ACC112 (cell line): ENCODE measurements at regions not wholly inside any gene's neighbourhood (a gene's known extent, or its start where the extent isn't known, plus 50 kb on each side); places are given as distances from the start of the nearest gene placed in this dataset.

ENCODE experiments used
- H2AFZ ChIP-seq: fragments of 200-600 bp; sonication (generic); one replicate; pipeline ENCODE4 v1.6.0; 2017; ENCODE audit warnings: antibody characterized with exemption, low read length; ENCODE audit not compliant: unreplicated experiment
- H3K27ac ChIP-seq: fragments of 200-600 bp; sonication (generic); 2 replicates; pipeline ENCODE4 v1.5.1; 2014; ENCODE audit warnings: low read depth, mild to moderate bottlenecking, antibody characterized with exemption, low read length, moderate library complexity
- H3K27me3 ChIP-seq: fragments of 200-600 bp; sonication (generic); 2 replicates; pipeline ENCODE4 v1.6.1; 2014; ENCODE audit warnings: mild to moderate bottlenecking, antibody characterized with exemption, low read length, moderate library complexity, mixed read lengths; ENCODE audit not compliant: insufficient read depth
- H3K36me3 ChIP-seq: fragments of 200-600 bp; sonication (generic); 2 replicates; pipeline ENCODE4 v1.6.1; 2016; ENCODE audit warnings: mild to moderate bottlenecking, antibody characterized with exemption, low read length, moderate library complexity, mixed read lengths; ENCODE audit not compliant: insufficient read depth
- H3K4me1 ChIP-seq: fragments of 200-600 bp; sonication (generic); one replicate; pipeline ENCODE4 v1.6.1; 2016; ENCODE audit warnings: low read length, mixed read lengths; ENCODE audit not compliant: insufficient read depth, unreplicated experiment, control insufficient read depth
- H3K4me3 ChIP-seq: fragments of 200-600 bp; sonication (generic); 2 replicates; pipeline ENCODE4 v1.5.1; 2014; ENCODE audit warnings: mild to moderate bottlenecking, low read depth, low read length
- H3K79me2 ChIP-seq: fragments of 200-600 bp; sonication (generic); one replicate; pipeline ENCODE4 v1.6.0; 2016; ENCODE audit warnings: low read length; ENCODE audit not compliant: control insufficient read depth, unreplicated experiment, insufficient read depth

GRCh38 chr6:25002326-25003091 is 66.7 kb upstream of the RIPOR2 start:
- H3K36me3 ChIP-seq = no peaks in the 10 kb centered on the region
- no peaks in the 10 kb centered on the region for H3K79me2 ChIP-seq
- H3K4me1 ChIP-seq = peaks cover 29% of the 10 kb centered on the region
- no peak overlapping the region for H3K4me3 ChIP-seq
- no peak overlapping the region for H3K27ac ChIP-seq
- H3K27me3 ChIP-seq = no peaks in the 10 kb centered on the region
- no peak overlapping the region for H2AFZ ChIP-seq

DNA sequence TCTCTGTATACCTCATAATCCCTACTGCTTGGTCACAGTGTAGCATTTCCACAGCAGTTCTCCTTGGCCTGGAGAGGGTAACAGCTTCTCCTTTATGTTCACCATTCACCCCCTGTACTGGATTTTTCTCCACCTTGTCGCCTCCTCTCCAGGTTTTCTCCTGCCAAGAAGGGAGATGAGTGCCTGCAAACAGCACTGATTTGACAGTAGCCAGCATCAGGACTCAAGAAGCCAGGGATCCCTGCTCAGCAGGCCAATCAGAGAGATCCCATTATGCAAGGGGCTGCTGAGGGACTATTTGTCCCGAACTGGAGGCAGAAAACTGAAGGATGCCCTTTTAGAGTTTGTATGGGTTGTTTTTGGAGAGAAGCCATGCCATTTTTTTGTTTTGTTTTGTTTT is 68.6 kb upstream of the RIPOR2 start:
- Histone ChIP-seq H3K4me3 (no peak overlapping the region), H3K27ac (no peak overlapping the region), H3K4me1 (peaks cover 31% of the 10 kb centered on the region), H3K27me3 (no peaks in the 10 kb centered on the region), H3K79me2 (no peaks in the 10 kb centered on the region), H2AFZ (peak overlapping the region; percentile 39), H3K36me3 (no peaks in the 10 kb centered on the region)

- Histone ChIP-seq H3K4me3 (no peak overlapping the region), H3K27me3 (no peaks in the 10 kb centered on the region), H3K36me3 (no peaks in the 10 kb centered on the region), H2AFZ (no peak overlapping the region), H3K79me2 (no peaks in the 10 kb centered on the region), H3K27ac (peak overlapping the region; percentile 33; the same call in 1 of the 2 replicates), H3K4me1 (peaks cover 30% of the 10 kb centered on the region)
Measured at GRCh38 chr6:25005010-25005409, 69.2 kb upstream of the RIPOR2 start.

DNA sequence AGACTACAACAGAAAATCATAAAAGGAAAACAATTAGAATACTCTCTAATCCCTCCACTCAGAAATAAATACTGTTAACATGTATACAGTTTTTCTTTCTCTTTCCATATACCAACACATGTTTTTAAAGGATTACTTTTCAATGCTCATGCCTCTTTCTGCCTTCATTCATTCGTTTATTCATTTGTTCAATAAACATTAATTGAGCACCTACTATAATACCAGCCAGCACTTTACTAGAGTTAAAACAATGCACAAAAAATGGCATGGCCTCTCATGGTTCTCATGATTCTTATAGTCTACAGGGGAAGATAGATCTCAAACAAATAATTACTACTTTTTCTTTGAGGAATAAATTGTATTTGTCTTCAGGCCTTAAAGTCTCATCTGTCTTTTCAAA is 70.3 kb upstream of the RIPOR2 start:
- H3K4me1 ChIP-seq = peaks cover 39% of the 10 kb centered on the region
- no peak overlapping the region for H3K4me3 ChIP-seq
- H3K27me3 ChIP-seq = no peaks in the 10 kb centered on the region
- H3K79me2 ChIP-seq = no peaks in the 10 kb centered on the region
- no peaks in the 10 kb centered on the region for H3K36me3 ChIP-seq
- H2AFZ ChIP-seq = peak overlapping the region; percentile 49
- H3K27ac ChIP-seq = peak overlapping the region; percentile 97

- Histone ChIP-seq H2AFZ (peak overlapping the region; percentile 49), H3K79me2 (no peaks in the 10 kb centered on the region), H3K27me3 (no peaks in the 10 kb centered on the region), H3K36me3 (no peaks in the 10 kb centered on the region), H3K4me3 (0 out of 2 replicates have a peak overlapping the region, but pooled peaks have one; percentile 1), H3K27ac (peak overlapping the region; percentile 97), H3K4me1 (peaks cover 44% of the 10 kb centered on the region)
Measured at GRCh38 chr6:25006565-25007001, 70.8 kb upstream of the RIPOR2 start.

GRCh38 chr6:25007269-25007699 is 71.5 kb upstream of the RIPOR2 start:
- Histone ChIP-seq H3K4me1 (peaks cover 51% of the 10 kb centered on the region), H3K79me2 (no peaks in the 10 kb centered on the region), H2AFZ (no peak overlapping the region), H3K4me3 (0 out of 2 replicates have a peak overlapping the region, but pooled peaks have one; percentile 1), H3K36me3 (no peaks in the 10 kb centered on the region), H3K27ac (peak overlapping the region; percentile 97), H3K27me3 (no peaks in the 10 kb centered on the region)

DNA sequence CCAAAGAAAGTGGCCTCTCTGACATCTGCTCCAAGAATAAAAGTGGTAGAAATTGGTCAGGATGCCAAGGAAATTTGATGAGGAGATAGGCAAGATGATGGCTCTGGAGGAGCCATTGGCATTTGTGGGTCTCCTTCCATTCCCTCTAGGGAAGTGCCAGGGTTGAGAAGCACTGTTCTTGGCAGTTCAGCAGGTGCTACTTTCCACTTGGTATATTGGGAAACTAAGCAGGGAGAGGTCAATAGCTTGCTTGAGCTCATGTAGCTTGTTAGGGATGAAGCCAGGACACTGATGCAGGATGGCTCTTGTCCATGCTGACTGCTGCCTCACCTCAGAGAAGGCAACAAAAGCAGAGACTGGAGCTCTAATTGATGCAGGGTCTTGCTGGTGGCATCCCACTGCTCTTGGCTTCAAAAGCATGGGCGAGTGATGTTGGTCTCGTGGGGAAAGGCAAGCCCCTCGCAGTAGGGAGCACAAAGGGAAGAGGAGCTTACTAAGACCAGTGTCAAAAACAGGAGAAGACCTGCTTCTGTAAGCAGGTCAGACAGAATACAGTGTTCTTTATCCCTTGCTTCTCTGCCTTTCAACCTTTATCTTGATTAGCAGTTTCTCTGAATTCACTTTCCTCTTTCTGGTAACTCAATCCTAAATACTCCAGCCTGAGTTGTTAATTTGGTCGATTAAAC is 73.1 kb upstream of the RIPOR2 start:
- H3K27me3 ChIP-seq = no peaks in the 10 kb centered on the region
- H3K27ac ChIP-seq = no peak overlapping the region
- H2AFZ ChIP-seq = no peak overlapping the region
- H3K4me3 ChIP-seq = no peak overlapping the region
- peaks cover 67% of the 10 kb centered on the region for H3K4me1 ChIP-seq
- no peaks in the 10 kb centered on the region for H3K36me3 ChIP-seq
- H3K79me2 ChIP-seq = no peaks in the 10 kb centered on the region

- no peaks in the 10 kb centered on the region for H3K27me3 ChIP-seq
- no peaks in the 10 kb centered on the region for H3K79me2 ChIP-seq
- H3K36me3 ChIP-seq = no peaks in the 10 kb centered on the region
- no peak overlapping the region for H3K4me3 ChIP-seq
- peaks cover 68% of the 10 kb centered on the region for H3K4me1 ChIP-seq
- H2AFZ ChIP-seq = no peak overlapping the region
- no peak overlapping the region for H3K27ac ChIP-seq
Measured at GRCh38 chr6:25009393-25009710, 73.6 kb upstream of the RIPOR2 start.

- H3K36me3 ChIP-seq = no peaks in the 10 kb centered on the region
- peak overlapping the region; percentile 17 for H2AFZ ChIP-seq
- no peaks in the 10 kb centered on the region for H3K79me2 ChIP-seq
- H3K27ac ChIP-seq = peak overlapping the region; percentile 82
- peaks cover 73% of the 10 kb centered on the region for H3K4me1 ChIP-seq
- no peak overlapping the region for H3K4me3 ChIP-seq
- no peaks in the 10 kb centered on the region for H3K27me3 ChIP-seq
Measured at GRCh38 chr6:25010176-25010575, 74.4 kb upstream of the RIPOR2 start.

- Histone ChIP-seq H3K79me2 (no peaks in the 10 kb centered on the region), H3K4me1 (peaks cover 75% of the 10 kb centered on the region), H3K4me3 (peak overlapping the region; percentile 17; the same call in 1 of the 2 replicates), H3K36me3 (no peaks in the 10 kb centered on the region), H2AFZ (peak overlapping the region; percentile 17), H3K27me3 (no peaks in the 10 kb centered on the region), H3K27ac (peak overlapping the region; percentile 82)
Measured at GRCh38 chr6:25010902-25011625, 75.3 kb upstream of the RIPOR2 start.
